K562 (cell line): ENCODE measurements at regions not wholly inside any gene's neighbourhood (a gene's known extent, or its start where the extent isn't known, plus 50 kb on each side); places are given as distances from the start of the nearest gene placed in this dataset.

Source experiments
- ATAC-seq: fragments of 200-7000 bp; cut with Tn5 transposase; 3 replicates; pipeline ENCODE4 v1.9.1; 2020; ENCODE audit warnings: moderate library complexity
- BruUV-seq: library from RNA; stranded (reverse); fragments of 400-500 nt; replicated peaks from 2 replicates; lab custom pipeline; 2021; lab: Mats Ljungman, UMichigan
- CTCF ChIA-PET: fragments of 300-600 bp; formaldehyde crosslinking; extraction: SDS; loops from one replicate; lab custom pipeline; 2021; ENCODE audit warnings: low intra/inter-chr PET ratio; lab: Yijun Ruan, JAX
- POLR2A ChIA-PET: fragments of 300-600, 350-650 bp; sonication (Branson Sonifier 250); formaldehyde crosslinking; extraction: SDS; loops from one replicate; lab custom pipeline; 2021; ENCODE audit warnings: antibody characterized with exemption, inconsistent platforms; lab: Yijun Ruan, JAX
- DNase-seq, 4 experiments: peaks; one replicate each; pipeline versions ENCODE4 v3.0.0 to v3.0.0-alpha.2; 2011 to 2018; ENCODE audit warnings: low spot score in 3 of 4, mixed read lengths in 3 of 4; ENCODE audit errors: extremely low read depth in 1 of 4
- FAIRE-seq: peaks from 2 replicates; lab custom pipeline; 2011; peaks lifted over from hg19 to GRCh38; lab: Jason Lieb, UNC
- H2AFZ ChIP-seq: 2 replicates; pipeline ENCODE4 v1.6.0; 2011; ENCODE audit warnings: low read depth, low read length, control low read depth, inconsistent platforms
- H3K27ac ChIP-seq: fragments of 200-600 bp; 3 replicates; pipeline ENCODE4 v1.8.0; 2011; ENCODE audit warnings: low read depth, mild to moderate bottlenecking, control low read depth, inconsistent platforms, low read length, moderate library complexity, mixed read lengths; ENCODE audit errors: extremely low read depth
- H3K27me3 ChIP-seq, 2 experiments: fragments of 300-600 bp in 1 of 2; 2 replicates in 1 of 2; 3 replicates in 1 of 2; pipeline versions ENCODE4 v1.6.0 to v1.8.0; 2011; ENCODE audit warnings: inconsistent platforms in 2 of 2, low read length in 2 of 2, mild to moderate bottlenecking in 1 of 2, mixed read lengths in 1 of 2, moderate library complexity in 1 of 2; ENCODE audit not compliant: control insufficient read depth in 2 of 2, insufficient read depth in 2 of 2
- H3K36me3 ChIP-seq: fragments of 300-600 bp; 3 replicates; pipeline ENCODE4 v1.8.0; 2011; ENCODE audit warnings: mild to moderate bottlenecking, low read length, inconsistent platforms; ENCODE audit not compliant: control insufficient read depth, insufficient read depth
- H3K4me1 ChIP-seq, 2 experiments: fragments of 200-600 bp in 1 of 2; replicated peaks in 1 of 2; 2 replicates in 1 of 2; 3 replicates in 1 of 2; pipeline versions ENCODE4 v1.5.1 to v1.8.0; 2011; ENCODE audit warnings: inconsistent platforms in 2 of 2, low read length in 2 of 2, mild to moderate bottlenecking in 1 of 2, mixed read lengths in 1 of 2, moderate library complexity in 1 of 2; ENCODE audit not compliant: control insufficient read depth in 2 of 2, insufficient read depth in 2 of 2
- H3K4me2 ChIP-seq: 2 replicates; pipeline ENCODE4 v1.6.1; 2011; ENCODE audit warnings: low read length, control low read depth, inconsistent platforms, mixed read lengths; ENCODE audit not compliant: insufficient read depth
- H3K4me3 ChIP-seq: fragments of 200-600 bp; sonication (generic), shearing (Covaris generic); 2 replicates; pipeline ENCODE4 v1.5.1; 2016; ENCODE audit warnings: control low read depth, inconsistent platforms
- H3K79me2 ChIP-seq: fragments of 200-600 bp; 3 replicates; pipeline ENCODE4 v1.8.0; 2011; ENCODE audit warnings: low read length, inconsistent platforms; ENCODE audit not compliant: control insufficient read depth, insufficient read depth
- H3K9ac ChIP-seq, 2 experiments: 2 replicates each; pipeline versions ENCODE4 v1.6.0 to v1.6.1; 2011; ENCODE audit warnings: low read depth in 2 of 2, low read length in 2 of 2, control low read depth in 1 of 2, inconsistent platforms in 1 of 2, mild to moderate bottlenecking in 1 of 2, mixed read lengths in 1 of 2; ENCODE audit not compliant: insufficient read depth in 1 of 2
- H3K9me1 ChIP-seq: one replicate; pipeline ENCODE4 v1.6.0; 2011; ENCODE audit warnings: inconsistent platforms, mild to moderate bottlenecking, low read length, moderate library complexity; ENCODE audit not compliant: control insufficient read depth, insufficient read depth
- H3K9me3 ChIP-seq: replicated peaks from 2 replicates; pipeline ENCODE4 v1.5.1; 2011; ENCODE audit warnings: low read depth, low read length, inconsistent platforms; ENCODE audit not compliant: control insufficient read depth, insufficient read depth
- H4K20me1 ChIP-seq: replicated peaks from 2 replicates; pipeline ENCODE4 v1.6.1; 2011; ENCODE audit warnings: low read length, inconsistent platforms, mixed read lengths; ENCODE audit not compliant: control insufficient read depth, insufficient read depth
- FOXA3 ChIP-seq, 2 experiments: fragments of 450-650 bp in 1 of 2; sonication (generic) in 1 of 2; formaldehyde crosslinking; IDR thresholded peaks in 1 of 2; conservative IDR thresholded peaks in 1 of 2; 2 replicates each; pipeline versions ENCODE4 v1.4.0 to v1.8.0; 2020 to 2022; ENCODE audit warnings: mild to moderate bottlenecking in 2 of 2, missing genetic modification reagents in 1 of 2
- WGBS: fragments of 100-300 bp; shearing (Covaris generic); methylation state at CpG from one replicate; pipeline ENCODE4 v1.1.6; 2016; ENCODE audit warnings: low coverage, mixed read lengths; ENCODE audit not compliant: insufficient coverage; ENCODE audit errors: missing lambda C conversion rate; 5-methylcytosine and 5-hydroxymethylcytosine counted together
- in situ Hi-C: fragments of 300-500 bp; cut with MboI; formaldehyde crosslinking; loops from 4 replicates; pipeline ENCODE4 v1.15.0; 2018; ENCODE audit warnings: inconsistent platforms, mixed read lengths
- intact Hi-C: fragments of 100-400 bp; cut with micrococcal nuclease; formaldehyde crosslinking; loops from 2 replicates; pipeline ENCODE4 v1.14.2; 2022
- TF ChIP-seq, protein P1 (sequence below), 3 experiments: IDR thresholded peaks in 2 of 3; conservative IDR thresholded peaks in 1 of 3; 2 replicates each; pipeline ENCODE4 v1.5.1; 2011 to 2012; ENCODE audit warnings: low read length in 3 of 3, mild to moderate bottlenecking in 3 of 3, control low read depth in 2 of 3, improper control_type of control experiment in 1 of 3, inconsistent platforms in 1 of 3, low read depth in 1 of 3, mixed read lengths in 1 of 3, moderate library complexity in 1 of 3; ENCODE audit not compliant: insufficient read depth in 2 of 3

GRCh38 chr15:69723404-69724096 is 270.9 kb downstream of the RPLP1 start:
- Histone ChIP-seq H3K79me2 (no peaks in the 10 kb centered on the region), H3K4me1 (peaks cover 0 to 4% of the 10 kb centered on the region in 2 experiments; a peak in 2 of 5 replicates), H3K4me3 (no peak overlapping the region), H4K20me1 (no peaks in the 10 kb centered on the region), H3K9me3 (no peaks in the 10 kb centered on the region), H3K36me3 (no peaks in the 10 kb centered on the region), H3K27ac (no peak overlapping the region), H2AFZ (no peak overlapping the region), H3K9ac (no peak overlapping the region), H3K9me1 (no peaks in the 10 kb centered on the region), H3K4me2 (no peak overlapping the region), H3K27me3 (peaks cover 0 to 17% of the 10 kb centered on the region in 2 experiments; a peak in 2 of 5 replicates)
- no TSS peak for BruUV-seq
- ATAC-seq (peak; percentile 59; the same call in 1 of the 3 replicates), DNase-seq (no peak), FAIRE-seq (no peak)
- ChIA-PET CTCF (no interaction called here), POLR2A (interaction anchor here (0.5 kb wide), 1 partner anchor 98 kb away, joined by 3 read pairs; no protein-coding TSS in a partner anchor)
- intact Hi-C loops, result loop anchor here (5.0 kb wide), 1 partner anchor 764 kb away; no protein-coding TSS in a partner anchor
- 2% methylated on average over 7 of the region's 7 CpGs for WGBS
- TF ChIP-seq FOXA3 (CRISPR knock-in tag; conservative IDR thresholded peaks at IDR 0.05 in 1 of 2, IDR thresholded peaks at IDR 0.05 in 1 of 2), result no peak
- TF ChIP-seq, protein P1, sequence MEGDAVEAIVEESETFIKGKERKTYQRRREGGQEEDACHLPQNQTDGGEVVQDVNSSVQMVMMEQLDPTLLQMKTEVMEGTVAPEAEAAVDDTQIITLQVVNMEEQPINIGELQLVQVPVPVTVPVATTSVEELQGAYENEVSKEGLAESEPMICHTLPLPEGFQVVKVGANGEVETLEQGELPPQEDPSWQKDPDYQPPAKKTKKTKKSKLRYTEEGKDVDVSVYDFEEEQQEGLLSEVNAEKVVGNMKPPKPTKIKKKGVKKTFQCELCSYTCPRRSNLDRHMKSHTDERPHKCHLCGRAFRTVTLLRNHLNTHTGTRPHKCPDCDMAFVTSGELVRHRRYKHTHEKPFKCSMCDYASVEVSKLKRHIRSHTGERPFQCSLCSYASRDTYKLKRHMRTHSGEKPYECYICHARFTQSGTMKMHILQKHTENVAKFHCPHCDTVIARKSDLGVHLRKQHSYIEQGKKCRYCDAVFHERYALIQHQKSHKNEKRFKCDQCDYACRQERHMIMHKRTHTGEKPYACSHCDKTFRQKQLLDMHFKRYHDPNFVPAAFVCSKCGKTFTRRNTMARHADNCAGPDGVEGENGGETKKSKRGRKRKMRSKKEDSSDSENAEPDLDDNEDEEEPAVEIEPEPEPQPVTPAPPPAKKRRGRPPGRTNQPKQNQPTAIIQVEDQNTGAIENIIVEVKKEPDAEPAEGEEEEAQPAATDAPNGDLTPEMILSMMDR (IDR thresholded peaks at IDR 0.05 in 2 of 3, conservative IDR thresholded peaks at IDR 0.05 in 1 of 3; ENCODE audit: insufficient read depth in 2 of 3, low read depth in 1 of 3, low read length in 3 of 3), result 0 out of 6 replicates have a peak, but pooled peaks of 1 of the 3 experiments have one; percentile 6
- in situ Hi-C loops, result no loop called here
